ENCODE measurements at regions not wholly inside any gene's neighbourhood (a gene's known extent, or its start where the extent isn't known, plus 50 kb on each side); places are given as distances from the start of the nearest gene placed in this dataset.
A peak's percentile ranks its signal among the peaks of the same experiment; 100 is the strongest.
"Not testable (repeated sequence)": the region's sequence is repeated elsewhere in the genome, so short reads cannot be mapped to it uniquely, and the experiment has no call there.

- DNase-seq, result no peak
Measured at GRCh38 chr1:243996223-243996622, 54.9 kb upstream of the ZBTB18 start.

- DNase-seq, result no peak
Measured at GRCh38 chr1:243991650-243992049, 59.4 kb upstream of the ZBTB18 start.

GRCh38 chr1:243984788-243985187 lies 66.3 kb upstream of the ZBTB18 start:
- DNase-seq, result no peak

- no peak for DNase-seq
Measured at GRCh38 chr1:243982447-243983018, 68.5 kb upstream of the ZBTB18 start.

GRCh38 chr1:243980471-243980870 lies 70.6 kb upstream of the ZBTB18 start:
- DNase-seq, result no peak

- DNase-seq, result no peak
Measured at GRCh38 chr1:243980071-243980470, 71.0 kb upstream of the ZBTB18 start.

GRCh38 chr1:243979396-243979795 lies 71.7 kb upstream of the ZBTB18 start:
- DNase-seq, result no peak

- DNase-seq, result no peak
Measured at GRCh38 chr1:243977094-243977493, 74.0 kb upstream of the ZBTB18 start.

- no peak for DNase-seq
Measured at GRCh38 chr1:243974451-243975292, 76.4 kb upstream of the ZBTB18 start.

GRCh38 chr1:243973169-243973568 lies 77.9 kb upstream of the ZBTB18 start:
- DNase-seq, result no peak

- no peak for DNase-seq
Measured at GRCh38 chr1:243970077-243970476, 81.0 kb upstream of the ZBTB18 start.

GRCh38 chr1:243968413-243968812 lies 82.7 kb upstream of the ZBTB18 start:
- DNase-seq, result no peak

GRCh38 chr1:243964915-243965314 lies 86.2 kb upstream of the ZBTB18 start:
- DNase-seq, result no peak

GRCh38 chr1:243963571-243963970 lies 87.5 kb upstream of the ZBTB18 start:
- DNase-seq, result no peak

- no peak for DNase-seq
Measured at GRCh38 chr1:243962541-243962940, 88.5 kb upstream of the ZBTB18 start.

GRCh38 chr1:243959998-243960397 lies 91.1 kb upstream of the ZBTB18 start:
- no peak for DNase-seq

GRCh38 chr1:243957141-243957540 lies 93.9 kb upstream of the ZBTB18 start:
- DNase-seq, result no peak

GRCh38 chr1:243956450-243956849 lies 94.6 kb upstream of the ZBTB18 start:
- no peak for DNase-seq

- DNase-seq, result not testable (repeated sequence)
Measured at GRCh38 chr1:243951207-243951606, 99.9 kb upstream of the ZBTB18 start.

GRCh38 chr1:243950166-243950565 lies 100.1 kb upstream of the AKT3 start:
- DNase-seq, result no peak

- peak; percentile 13 for DNase-seq
Measured at GRCh38 chr1:243946946-243947345, 96.9 kb upstream of the AKT3 start.

GRCh38 chr1:243946253-243946652 lies 96.2 kb upstream of the AKT3 start:
- no peak for DNase-seq

- no peak for DNase-seq
Measured at GRCh38 chr1:243945727-243946126, 95.7 kb upstream of the AKT3 start.

GRCh38 chr1:243944429-243945160 lies 94.6 kb upstream of the AKT3 start:
- no peak for DNase-seq
